ENCODE measurements at regions not wholly inside any gene's neighbourhood (a gene's known extent, or its start where the extent isn't known, plus 50 kb on each side); places are given as distances from the start of the nearest gene placed in this dataset.

GRCh38 chr1:245046315-245046714 is 108.5 kb upstream of the KIF26B start:
- no peak for TF ChIP-seq CTCF (IDR thresholded peaks at IDR 0.05)
- TF ChIP-seq POLR2A (IDR thresholded peaks at IDR 0.05): no peak
- TF ChIP-seq POLR2AphosphoS5 (IDR thresholded peaks at IDR 0.05): no peak

Data from prostate gland (tissue), 2 donors.